AG09309 (cell line): ENCODE measurements at regions not wholly inside any gene's neighbourhood (a gene's known extent, or its start where the extent isn't known, plus 50 kb on each side); places are given as distances from the start of the nearest gene placed in this dataset.

Source experiments
- DNase-seq: peaks from one replicate; pipeline ENCODE4 v3.0.0-alpha.2; 2010; ENCODE audit warnings: low read depth
- H3K4me3 ChIP-seq: 2 replicates; pipeline ENCODE4 v1.5.1; 2011; ENCODE audit warnings: mild to moderate bottlenecking, low read depth, low read length, moderate library complexity; ENCODE audit not compliant: control insufficient read depth
- CTCF ChIP-seq: IDR thresholded peaks from 2 replicates; pipeline ENCODE4 v1.5.1; 2011; ENCODE audit warnings: mild to moderate bottlenecking, low read depth, low read length, inconsistent platforms; ENCODE audit not compliant: insufficient read depth, control insufficient read depth; ENCODE audit errors: missing control alignments

- H3K4me3 ChIP-seq: no peak overlapping the region
- no peak for DNase-seq
- TF ChIP-seq CTCF: no peak
These were observed 58.0 kb upstream of the PAX2 start for GRCh38 chr10:100687143-100688003.

GRCh38 chr10:100688201-100688600 is 57.2 kb upstream of the PAX2 start:
- no peak for TF ChIP-seq CTCF
- no peak overlapping the region for H3K4me3 ChIP-seq
- no peak for DNase-seq

GRCh38 chr10:100693821-100694220 is 51.6 kb upstream of the PAX2 start:
- TF ChIP-seq CTCF: no peak
- H3K4me3 ChIP-seq: no peak overlapping the region
- DNase-seq: no peak
